HEK293 (cell line): ENCODE measurements at regions not wholly inside any gene's neighbourhood (a gene's known extent, or its start where the extent isn't known, plus 50 kb on each side); places are given as distances from the start of the nearest gene placed in this dataset.
"Not testable (repeated sequence)": the region's sequence is repeated elsewhere in the genome, so short reads cannot be mapped to it uniquely, and the experiment has no call there.

ENCODE experiments used
- CTCF ChIA-PET: fragments of 350-600 bp; formaldehyde crosslinking; extraction: SDS; loops from one replicate; lab custom pipeline; 2021; ENCODE audit warnings: antibody characterized with exemption; lab: Yijun Ruan, JAX
- POLR2A ChIA-PET: fragments of 300-600 bp; formaldehyde crosslinking; extraction: SDS; loops from one replicate; lab custom pipeline; 2020; ENCODE audit warnings: antibody characterized with exemption, inconsistent platforms; lab: Yijun Ruan, JAX
- H3K27ac ChIP-seq: fragments of 200-500 bp; sonication (Bioruptor generic); 2 replicates; pipeline ENCODE4 v1.5.1; 2014; ENCODE audit warnings: low read depth, low read length, control low read depth, inconsistent platforms; ENCODE audit errors: extremely low read depth
- H3K36me3 ChIP-seq, 2 experiments: fragments of 200-500 bp in 1 of 2; sonication (Bioruptor generic) in 1 of 2; 1 replicate in 1 of 2; 2 replicates in 1 of 2; pipeline ENCODE4 v1.5.1; 2014 to 2017; ENCODE audit warnings: inconsistent platforms in 2 of 2, low read length in 2 of 2; ENCODE audit not compliant: control insufficient read depth in 2 of 2, insufficient read depth in 1 of 2
- H3K4me1 ChIP-seq: fragments of 200-500 bp; sonication (Bioruptor generic); 2 replicates; pipeline ENCODE4 v1.5.1; 2014; ENCODE audit warnings: mild to moderate bottlenecking, low read length, inconsistent platforms; ENCODE audit not compliant: control insufficient read depth, insufficient read depth
- H3K4me3 ChIP-seq: 2 replicates; pipeline ENCODE4 v1.5.1; 2011; ENCODE audit warnings: low read depth, mild to moderate bottlenecking, control low read depth, low read length, moderate library complexity
- H3K9me3 ChIP-seq: fragments of 200-500 bp; sonication (Bioruptor generic); 2 replicates; pipeline ENCODE4 v1.5.1; 2014; ENCODE audit warnings: low read depth, low read length, inconsistent platforms; ENCODE audit not compliant: control insufficient read depth, insufficient read depth
- MZF1 ChIP-seq: fragments of 450-650 bp; formaldehyde crosslinking; IDR thresholded peaks from 2 replicates; pipeline ENCODE4 v1.5.1; 2017; ENCODE audit warnings: missing biosample characterization, missing genetic modification characterization, borderline replicate concordance
- OVOL3 ChIP-seq: fragments of 450-650 bp; formaldehyde crosslinking; IDR thresholded peaks from 2 replicates; pipeline ENCODE4 v1.5.1; 2016; ENCODE audit warnings: missing biosample characterization, missing genetic modification characterization
- RBAK ChIP-seq: fragments of 450-650 bp; formaldehyde crosslinking; IDR thresholded peaks from 2 replicates; pipeline ENCODE4 v1.5.1; 2016; ENCODE audit warnings: missing biosample characterization, missing genetic modification characterization
- SCRT2 ChIP-seq: fragments of 450-650 bp; formaldehyde crosslinking; IDR thresholded peaks from 2 replicates; pipeline ENCODE4 v1.5.1; 2016; ENCODE audit warnings: missing biosample characterization, missing genetic modification characterization
- SP3 ChIP-seq: fragments of 450-650 bp; formaldehyde crosslinking; IDR thresholded peaks from 2 replicates; pipeline ENCODE4 v1.5.1; 2016; ENCODE audit warnings: missing biosample characterization, missing genetic modification characterization
- ZBTB21 ChIP-seq: fragments of 450-650 bp; formaldehyde crosslinking; IDR thresholded peaks from 2 replicates; pipeline ENCODE4 v1.5.1; 2017; ENCODE audit warnings: missing biosample characterization, missing genetic modification characterization
- ZBTB7A ChIP-seq: fragments of 450-650 bp; formaldehyde crosslinking; IDR thresholded peaks from 2 replicates; pipeline ENCODE4 v1.5.1; 2016; ENCODE audit warnings: low read depth, missing biosample characterization, missing genetic modification characterization
- ZBTB8A ChIP-seq: fragments of 450-650 bp; formaldehyde crosslinking; IDR thresholded peaks from 2 replicates; pipeline ENCODE4 v1.5.1; 2016; ENCODE audit warnings: missing biosample characterization, missing genetic modification characterization
- ZNF121 ChIP-seq: fragments of 450-650 bp; formaldehyde crosslinking; IDR thresholded peaks from 2 replicates; pipeline ENCODE4 v1.5.1; 2016; ENCODE audit warnings: missing biosample characterization, missing genetic modification characterization
- ZNF138 ChIP-seq: fragments of 450-650 bp; formaldehyde crosslinking; IDR thresholded peaks from 2 replicates; pipeline ENCODE4 v1.5.1; 2016; ENCODE audit warnings: missing biosample characterization, missing genetic modification characterization, borderline replicate concordance
- ZNF140 ChIP-seq: fragments of 450-650 bp; formaldehyde crosslinking; IDR thresholded peaks from 2 replicates; pipeline ENCODE4 v1.5.1; 2016; ENCODE audit warnings: missing biosample characterization, missing genetic modification characterization
- ZNF292 ChIP-seq: fragments of 450-650 bp; formaldehyde crosslinking; IDR thresholded peaks from 2 replicates; pipeline ENCODE4 v1.5.1; 2016; ENCODE audit warnings: low read depth, missing biosample characterization, missing genetic modification characterization, borderline replicate concordance
- ZNF341 ChIP-seq: fragments of 450-650 bp; formaldehyde crosslinking; IDR thresholded peaks from 2 replicates; pipeline ENCODE4; 2016; ENCODE audit warnings: low read depth, missing biosample characterization, missing genetic modification characterization
- ZNF426 ChIP-seq: fragments of 450-650 bp; formaldehyde crosslinking; IDR thresholded peaks from 2 replicates; pipeline ENCODE4 v1.5.1; 2017; ENCODE audit warnings: missing biosample characterization, missing genetic modification characterization, mild to moderate bottlenecking, inconsistent platforms, moderate library complexity
- ZNF530 ChIP-seq: fragments of 450-650 bp; formaldehyde crosslinking; IDR thresholded peaks from 2 replicates; pipeline ENCODE4 v1.5.1; 2016; ENCODE audit warnings: low read depth, missing biosample characterization, missing genetic modification characterization
- ZNF555 ChIP-seq: fragments of 450-650 bp; formaldehyde crosslinking; conservative IDR thresholded peaks from 2 replicates; pipeline ENCODE4 v1.5.1; 2017; ENCODE audit warnings: missing biosample characterization, mild to moderate bottlenecking, missing genetic modification characterization, inconsistent platforms
- ZNF623 ChIP-seq: fragments of 450-650 bp; formaldehyde crosslinking; IDR thresholded peaks from 2 replicates; pipeline ENCODE4 v1.5.1; 2016; ENCODE audit warnings: missing biosample characterization, missing genetic modification characterization
- ZNF654 ChIP-seq: fragments of 450-650 bp; formaldehyde crosslinking; IDR thresholded peaks from 2 replicates; pipeline ENCODE4 v1.5.1; 2016; ENCODE audit warnings: low read depth, missing biosample characterization, missing genetic modification characterization
- TF ChIP-seq, protein P1 (sequence below): fragments of 450-650 bp; formaldehyde crosslinking; IDR thresholded peaks from 2 replicates; pipeline ENCODE4 v1.5.1; 2016; ENCODE audit warnings: missing biosample characterization, missing genetic modification characterization
- TF ChIP-seq, protein P2 (sequence below): fragments of 450-650 bp; formaldehyde crosslinking; IDR thresholded peaks from 2 replicates; pipeline ENCODE4; 2016; ENCODE audit warnings: missing biosample characterization, missing genetic modification characterization
- TF ChIP-seq, protein P3 (sequence below): fragments of 450-650 bp; formaldehyde crosslinking; conservative IDR thresholded peaks from 2 replicates; pipeline ENCODE4 v1.5.1; 2016; ENCODE audit warnings: low read depth, missing biosample characterization, missing genetic modification characterization

DNA sequence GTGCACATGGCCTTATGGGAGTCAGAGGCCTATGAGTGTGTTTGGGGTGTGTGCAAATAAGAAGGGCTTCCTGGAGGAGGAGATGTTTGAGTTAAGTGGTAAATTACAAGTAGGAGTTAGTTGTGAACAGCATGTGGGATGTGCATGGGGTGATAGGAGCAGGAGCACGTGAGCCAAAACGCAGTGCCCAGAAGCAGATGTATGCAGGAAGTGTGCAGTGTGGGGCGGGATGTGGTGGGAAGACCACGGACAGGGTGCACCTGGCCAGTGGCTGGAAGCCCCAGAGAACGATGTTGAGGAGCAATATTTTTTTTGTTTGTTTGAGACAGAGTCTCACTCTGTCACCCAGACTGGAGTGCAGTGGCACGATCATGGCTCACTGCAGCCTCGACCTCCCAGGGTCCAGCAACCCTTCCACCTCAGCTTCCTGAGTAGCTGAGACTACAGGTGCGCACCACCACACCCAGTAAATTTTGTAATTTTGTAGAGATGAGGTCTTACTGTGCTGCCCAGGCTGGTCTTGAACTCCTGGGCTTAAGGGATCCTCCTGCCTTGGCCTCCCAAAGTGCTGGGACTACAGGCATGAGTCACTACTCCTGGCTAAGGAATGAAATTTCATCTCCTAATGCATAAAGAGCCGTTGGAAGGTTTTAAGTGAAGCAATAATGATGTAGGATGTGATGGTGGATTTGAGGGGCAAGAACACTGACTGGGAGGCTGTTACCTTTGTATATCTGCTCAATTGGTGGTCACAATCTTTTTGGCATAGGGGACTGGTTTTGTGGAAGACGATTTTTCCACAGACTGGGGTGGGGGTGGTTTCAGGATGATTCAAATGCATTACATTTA lies 78.4 kb downstream of the LYZL2 start:
- Histone ChIP-seq H3K4me1 (no peaks in the 10 kb centered on the region), H3K27ac (no peak overlapping the region), H3K36me3 (no peaks in the 10 kb centered on the region), H3K9me3 (no peaks in the 10 kb centered on the region), H3K4me3 (no peak overlapping the region)
- ChIA-PET CTCF (no interaction called here), POLR2A (no interaction called here)
- TF ChIP-seq, protein P1, sequence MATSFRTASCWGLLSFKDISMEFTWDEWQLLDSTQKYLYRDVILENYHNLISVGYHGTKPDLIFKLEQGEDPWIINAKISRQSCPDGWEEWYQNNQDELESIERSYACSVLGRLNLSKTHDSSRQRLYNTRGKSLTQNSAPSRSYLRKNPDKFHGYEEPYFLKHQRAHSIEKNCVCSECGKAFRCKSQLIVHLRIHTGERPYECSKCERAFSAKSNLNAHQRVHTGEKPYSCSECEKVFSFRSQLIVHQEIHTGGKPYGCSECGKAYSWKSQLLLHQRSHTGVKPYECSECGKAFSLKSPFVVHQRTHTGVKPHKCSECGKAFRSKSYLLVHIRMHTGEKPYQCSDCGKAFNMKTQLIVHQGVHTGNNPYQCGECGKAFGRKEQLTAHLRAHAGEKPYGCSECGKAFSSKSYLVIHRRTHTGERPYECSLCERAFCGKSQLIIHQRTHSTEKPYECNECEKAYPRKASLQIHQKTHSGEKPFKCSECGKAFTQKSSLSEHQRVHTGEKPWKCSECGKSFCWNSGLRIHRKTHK (tag by site-specific recombination), result no peak
- TF ChIP-seq ZBTB7A (tag by site-specific recombination) (no peak), ZNF654 (no peak), SCRT2 (tag by site-specific recombination) (no peak), SP3 (tag by site-specific recombination) (no peak)
- TF ChIP-seq, protein P2, sequence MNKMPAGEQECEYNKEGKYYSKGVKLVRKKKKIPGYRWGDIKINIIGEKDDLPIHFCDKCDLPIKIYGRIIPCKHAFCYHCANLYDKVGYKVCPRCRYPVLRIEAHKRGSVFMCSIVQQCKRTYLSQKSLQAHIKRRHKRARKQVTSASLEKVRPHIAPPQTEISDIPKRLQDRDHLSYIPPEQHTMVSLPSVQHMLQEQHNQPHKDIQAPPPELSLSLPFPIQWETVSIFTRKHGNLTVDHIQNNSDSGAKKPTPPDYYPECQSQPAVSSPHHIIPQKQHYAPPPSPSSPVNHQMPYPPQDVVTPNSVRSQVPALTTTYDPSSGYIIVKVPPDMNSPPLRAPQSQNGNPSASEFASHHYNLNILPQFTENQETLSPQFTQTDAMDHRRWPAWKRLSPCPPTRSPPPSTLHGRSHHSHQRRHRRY (tag by site-specific recombination), result no peak
- TF ChIP-seq, all 188 proteins: peak for 0

DNA sequence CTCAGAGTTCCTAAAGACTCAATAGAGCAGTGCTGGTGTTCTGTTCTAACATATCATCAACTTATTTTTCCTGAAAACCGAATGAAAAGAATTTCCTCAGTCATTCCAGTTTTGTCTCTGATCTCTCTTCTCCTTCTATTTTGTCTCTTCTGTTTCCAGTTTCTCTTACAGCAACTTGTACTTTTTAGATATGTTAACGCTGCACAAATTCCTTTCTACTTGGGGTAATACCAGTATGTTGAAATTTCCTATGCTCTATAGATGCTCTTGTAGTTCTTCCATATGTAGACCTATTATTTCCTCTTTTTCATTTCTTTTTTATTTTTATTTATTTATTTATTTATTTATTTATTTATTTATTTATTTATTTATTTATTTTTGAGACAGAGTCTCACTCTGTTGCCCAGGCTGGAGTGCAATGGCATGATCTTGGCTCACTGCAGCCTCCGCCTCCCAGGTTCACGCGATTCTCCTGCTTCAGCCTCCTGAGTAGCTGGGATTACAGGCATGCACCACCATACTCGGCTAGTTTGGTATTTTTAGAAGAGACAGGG lies 80.3 kb downstream of the LYZL2 start:
- H3K27ac ChIP-seq, H3K4me3 ChIP-seq, H3K9me3 ChIP-seq, POLR2A ChIA-PET, H3K36me3 ChIP-seq, H3K4me1 ChIP-seq, CTCF ChIA-PET: not testable (repeated sequence)
- TF ChIP-seq ZNF121 (tag by site-specific recombination) (0 out of 2 replicates have a peak, but pooled peaks have one; percentile 36), ZBTB21 (tag by site-specific recombination) (peak; percentile 51; the same call in 1 of the 2 replicates), MZF1 (peak; percentile 23; the same call in 1 of the 2 replicates), ZNF426 (tag by site-specific recombination) (peak; percentile 92), ZNF623 (peak; percentile 85), ZNF341 (tag by site-specific recombination) (0 out of 2 replicates have a peak, but pooled peaks have one; percentile 26), ZBTB8A (peak; percentile 79), ZNF138 (0 out of 2 replicates have a peak, but pooled peaks have one; percentile 44), RBAK (tag by site-specific recombination) (0 out of 2 replicates have a peak, but pooled peaks have one; percentile 53), ZNF140 (tag by site-specific recombination) (peak; percentile 86; the same call in 1 of the 2 replicates), ZNF654 (peak; percentile 49), ZNF530 (0 out of 2 replicates have a peak, but pooled peaks have one; percentile 38), OVOL3 (0 out of 2 replicates have a peak, but pooled peaks have one; percentile 32), ZNF292 (tag by site-specific recombination) (peak; percentile 72; the same call in 1 of the 2 replicates), ZNF555 (peak; percentile 96)
- TF ChIP-seq, protein P3, sequence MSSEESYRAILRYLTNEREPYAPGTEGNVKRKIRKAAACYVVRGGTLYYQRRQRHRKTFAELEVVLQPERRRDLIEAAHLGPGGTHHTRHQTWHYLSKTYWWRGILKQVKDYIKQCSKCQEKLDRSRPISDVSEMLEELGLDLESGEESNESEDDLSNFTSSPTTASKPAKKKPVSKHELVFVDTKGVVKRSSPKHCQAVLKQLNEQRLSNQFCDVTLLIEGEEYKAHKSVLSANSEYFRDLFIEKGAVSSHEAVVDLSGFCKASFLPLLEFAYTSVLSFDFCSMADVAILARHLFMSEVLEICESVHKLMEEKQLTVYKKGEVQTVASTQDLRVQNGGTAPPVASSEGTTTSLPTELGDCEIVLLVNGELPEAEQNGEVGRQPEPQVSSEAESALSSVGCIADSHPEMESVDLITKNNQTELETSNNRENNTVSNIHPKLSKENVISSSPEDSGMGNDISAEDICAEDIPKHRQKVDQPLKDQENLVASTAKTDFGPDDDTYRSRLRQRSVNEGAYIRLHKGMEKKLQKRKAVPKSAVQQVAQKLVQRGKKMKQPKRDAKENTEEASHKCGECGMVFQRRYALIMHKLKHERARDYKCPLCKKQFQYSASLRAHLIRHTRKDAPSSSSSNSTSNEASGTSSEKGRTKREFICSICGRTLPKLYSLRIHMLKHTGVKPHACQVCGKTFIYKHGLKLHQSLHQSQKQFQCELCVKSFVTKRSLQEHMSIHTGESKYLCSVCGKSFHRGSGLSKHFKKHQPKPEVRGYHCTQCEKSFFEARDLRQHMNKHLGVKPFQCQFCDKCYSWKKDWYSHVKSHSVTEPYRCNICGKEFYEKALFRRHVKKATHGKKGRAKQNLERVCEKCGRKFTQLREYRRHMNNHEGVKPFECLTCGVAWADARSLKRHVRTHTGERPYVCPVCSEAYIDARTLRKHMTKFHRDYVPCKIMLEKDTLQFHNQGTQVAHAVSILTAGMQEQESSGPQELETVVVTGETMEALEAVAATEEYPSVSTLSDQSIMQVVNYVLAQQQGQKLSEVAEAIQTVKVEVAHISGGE, result peak; percentile 87
